HuH-7 (cell line): ENCODE measurements at regions not wholly inside any gene's neighbourhood (a gene's known extent, or its start where the extent isn't known, plus 50 kb on each side); places are given as distances from the start of the nearest gene placed in this dataset.
"Not testable (repeated sequence)": the region's sequence is repeated elsewhere in the genome, so short reads cannot be mapped to it uniquely, and the experiment has no call there.

Experiments
- DNase-seq: peaks from one replicate; pipeline ENCODE4 v3.0.0; 2011; ENCODE audit warnings: low spot score

- DNase-seq: no peak
Measured at GRCh38 chr2:103383541-103383940, 621.7 kb downstream of the TMEM182 start.

- no peak for DNase-seq
Measured at GRCh38 chr2:103386872-103387271, 625.0 kb downstream of the TMEM182 start.

GRCh38 chr2:103387888-103388287 is 626.1 kb downstream of the TMEM182 start:
- no peak for DNase-seq

GRCh38 chr2:103396152-103396551 is 634.3 kb downstream of the TMEM182 start:
- DNase-seq: no peak

- no peak for DNase-seq
Measured at GRCh38 chr2:103401621-103402020, 639.8 kb downstream of the TMEM182 start.

DNA sequence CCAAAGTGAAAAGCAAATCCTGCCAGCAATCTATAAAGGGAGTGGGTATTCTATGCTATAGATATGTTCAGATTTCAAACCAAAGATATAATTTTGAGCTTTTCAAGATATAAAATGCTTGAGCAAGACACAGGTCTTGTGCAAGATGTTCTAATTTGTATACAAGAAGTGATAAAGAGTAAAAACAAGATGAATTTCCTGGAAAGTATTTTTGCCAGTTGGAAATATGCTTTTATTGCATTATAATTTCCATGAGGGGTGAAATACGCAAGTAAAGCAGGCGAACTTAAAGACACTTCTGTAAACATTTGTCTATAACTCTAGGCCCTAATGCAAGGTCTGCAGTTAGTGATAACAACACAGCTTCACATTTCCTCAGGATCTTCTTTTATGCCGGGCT is 640.5 kb downstream of the TMEM182 start:
- DNase-seq: no peak

DNA sequence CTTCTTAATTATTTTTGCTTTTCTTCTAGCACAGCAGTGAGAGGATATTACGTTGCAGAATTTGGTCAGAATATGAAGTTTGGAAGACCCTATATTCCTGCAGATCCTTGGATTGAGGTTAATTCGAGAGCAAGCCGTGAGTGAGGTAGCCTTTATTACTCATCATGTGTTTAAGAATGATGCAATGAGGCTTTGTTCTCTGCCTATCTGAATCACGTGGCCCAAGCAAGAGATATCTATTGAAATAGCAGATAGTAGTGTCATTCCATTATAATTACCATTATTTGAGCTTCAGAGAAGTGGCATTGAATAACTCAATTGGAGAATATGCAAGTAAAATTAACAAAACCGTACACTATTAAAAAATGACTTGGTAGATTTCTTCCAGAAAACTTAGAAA is 641.1 kb downstream of the TMEM182 start:
- no peak for DNase-seq

- not testable (repeated sequence) for DNase-seq
Measured at GRCh38 chr2:103403388-103403787, 641.6 kb downstream of the TMEM182 start.

DNA sequence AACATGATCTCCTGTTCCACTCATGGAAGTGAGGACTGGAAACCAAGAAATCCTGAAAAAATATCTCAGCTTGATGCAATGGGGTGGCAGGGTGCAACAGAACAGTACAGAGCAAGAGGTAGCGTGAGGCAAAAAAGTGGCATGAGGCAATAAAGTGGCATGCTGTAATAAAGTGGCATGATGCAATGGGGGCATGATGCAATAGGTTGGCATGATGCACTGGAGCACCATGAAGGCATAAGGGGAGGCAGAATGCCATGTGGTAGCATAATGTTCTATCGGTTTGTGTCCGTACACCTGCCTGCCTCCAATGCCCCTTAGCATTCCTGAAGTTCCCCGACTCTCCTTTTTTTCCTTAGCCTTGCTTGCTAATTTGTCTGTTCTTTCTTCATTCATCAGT is 648.4 kb downstream of the TMEM182 start:
- DNase-seq: no peak

- no peak for DNase-seq
Measured at GRCh38 chr2:103419506-103419905, 657.7 kb downstream of the TMEM182 start.

DNA sequence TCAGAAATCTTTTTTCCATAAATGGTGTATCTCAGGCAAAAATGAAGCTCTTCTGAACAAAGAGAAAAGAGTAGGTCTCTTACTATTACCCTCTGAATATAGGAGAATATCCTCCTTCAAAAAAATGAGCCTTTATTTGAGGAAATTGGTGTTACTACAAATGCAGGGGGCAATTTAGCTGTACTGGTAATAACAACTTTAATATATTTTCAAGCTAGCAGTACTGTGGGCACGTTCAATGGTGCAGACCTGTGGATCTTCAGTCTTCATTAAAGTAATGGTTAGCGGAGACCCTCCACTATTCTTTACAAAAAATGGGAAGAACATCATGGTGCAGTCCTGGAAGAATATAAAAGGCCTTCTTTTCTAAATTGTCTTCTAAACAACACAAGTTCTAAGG is 661.3 kb downstream of the TMEM182 start:
- DNase-seq: no peak

DNA sequence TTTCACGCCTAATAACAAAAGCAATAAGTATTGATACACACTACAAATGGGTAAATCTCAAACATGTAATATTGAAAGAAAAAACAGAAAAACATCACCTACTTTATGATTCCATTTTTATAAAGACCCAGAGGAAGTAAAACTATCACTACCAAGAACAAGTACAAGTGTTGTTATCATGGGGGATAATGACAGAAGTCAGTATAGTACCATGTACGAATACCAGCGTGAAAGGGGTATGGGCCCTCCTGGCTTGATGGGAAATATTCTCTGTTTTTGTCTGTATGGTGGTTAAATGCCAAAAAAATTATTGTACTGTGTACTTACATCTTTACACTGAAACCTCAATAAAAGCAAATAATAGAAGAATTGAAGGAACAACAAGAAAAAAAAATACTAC is 665.7 kb downstream of the TMEM182 start:
- no peak for DNase-seq

- no peak for DNase-seq
Measured at GRCh38 chr2:103430191-103430590, 668.4 kb downstream of the TMEM182 start.

DNA sequence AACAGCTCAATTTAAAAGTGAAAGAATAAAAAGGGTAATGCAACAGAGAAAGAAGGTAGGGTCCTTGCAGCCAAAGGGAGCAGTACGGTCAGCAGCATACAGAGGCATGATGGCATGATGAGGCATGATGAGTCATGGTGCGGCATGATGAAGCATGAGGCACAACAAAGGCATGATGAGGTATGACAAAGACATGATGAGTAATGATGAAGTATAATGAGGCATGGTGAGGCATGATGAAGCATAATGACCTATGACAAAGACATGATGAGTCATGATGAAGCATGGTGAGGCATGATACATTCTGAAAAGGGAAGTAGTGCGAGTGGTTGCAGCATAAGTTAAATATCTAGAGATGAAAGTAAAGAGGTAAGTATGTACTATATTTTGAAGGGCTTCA is 673.2 kb downstream of the TMEM182 start:
- no peak for DNase-seq

DNA sequence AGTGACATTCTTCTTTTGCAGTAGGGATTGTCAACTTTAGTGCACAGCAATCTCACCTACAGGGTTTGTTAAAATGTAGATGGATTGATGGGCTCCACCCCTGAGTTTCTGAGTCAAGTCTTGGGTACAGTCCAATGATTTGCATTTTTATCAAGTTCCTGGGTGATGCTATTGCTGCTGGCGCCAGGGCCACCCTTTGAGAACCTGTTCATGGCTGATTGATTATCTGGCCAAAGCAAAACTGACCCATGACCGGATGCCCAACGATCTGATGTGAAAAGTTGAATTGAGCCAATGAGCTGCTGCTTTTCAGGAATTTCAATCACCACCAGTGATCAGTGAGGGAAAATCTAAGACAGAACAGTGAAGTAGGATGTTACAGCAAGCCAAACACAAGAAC is 675.3 kb downstream of the TMEM182 start:
- DNase-seq: no peak

GRCh38 chr2:103445347-103445746 is 683.5 kb downstream of the TMEM182 start:
- DNase-seq: no peak

DNA sequence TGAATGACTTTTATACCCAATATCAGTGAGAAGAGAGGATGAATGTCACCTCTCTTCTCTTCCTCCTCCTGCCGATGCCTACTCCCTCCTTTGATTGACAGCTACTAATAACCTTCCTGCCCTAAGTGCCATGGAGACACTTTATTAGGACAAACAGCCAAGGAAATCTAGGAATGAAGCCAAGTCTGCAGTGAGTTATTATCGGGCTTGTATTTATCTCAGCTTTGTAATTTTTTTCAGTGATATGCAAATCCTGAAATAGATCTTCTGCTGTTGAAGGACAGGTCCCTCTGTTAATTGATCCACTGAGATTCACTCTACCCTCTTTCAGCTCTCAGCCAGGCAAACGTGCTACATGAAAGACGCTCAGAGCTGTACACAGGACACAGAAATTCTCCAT is 686.7 kb downstream of the TMEM182 start:
- DNase-seq: no peak

DNA sequence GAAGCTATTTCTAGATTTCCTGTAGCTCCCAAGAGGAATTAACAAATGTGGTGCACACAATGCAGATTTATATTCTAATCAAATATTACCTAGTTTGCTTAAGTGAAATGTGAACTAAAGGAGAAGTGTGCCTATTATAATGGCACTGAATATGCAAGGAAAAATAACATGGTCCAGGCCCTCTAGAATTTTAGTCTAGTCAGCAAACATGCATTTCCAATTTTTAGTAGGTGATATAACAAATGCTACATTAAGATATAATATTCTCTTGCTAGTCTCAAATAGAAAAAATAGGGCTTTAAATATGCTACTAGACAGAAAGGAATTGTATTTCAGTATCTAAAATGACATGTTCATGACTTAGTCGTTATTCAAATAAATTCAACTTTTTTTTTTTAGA is 689.5 kb downstream of the TMEM182 start:
- no peak for DNase-seq

GRCh38 chr2:103459283-103459682 is 697.5 kb downstream of the TMEM182 start:
- no peak for DNase-seq

DNA sequence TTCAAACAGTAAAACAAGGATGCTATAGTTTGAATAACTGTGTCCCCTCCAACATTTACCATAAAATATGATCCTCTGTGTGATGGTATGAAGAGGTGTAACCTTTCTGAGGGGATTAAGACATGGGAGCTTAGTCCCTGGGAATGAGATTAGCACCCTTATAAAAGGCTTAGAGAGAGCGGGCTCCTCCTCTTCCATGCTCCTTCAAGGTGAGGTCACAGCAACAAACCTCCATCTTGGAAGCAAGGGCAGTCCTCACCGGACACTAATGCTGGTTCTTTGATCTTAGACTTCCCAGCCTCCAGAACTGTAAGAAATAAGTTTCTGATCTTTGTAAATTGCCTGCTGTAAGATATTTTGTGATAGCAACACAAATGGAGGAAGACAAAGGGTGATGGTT is 700.3 kb downstream of the TMEM182 start:
- no peak for DNase-seq

- no peak for DNase-seq
Measured at GRCh38 chr2:103462712-103463111, 700.9 kb downstream of the TMEM182 start.

- no peak for DNase-seq
Measured at GRCh38 chr2:103464831-103465230, 703.0 kb downstream of the TMEM182 start.

- DNase-seq: no peak
Measured at GRCh38 chr2:103469800-103470199, 708.0 kb downstream of the TMEM182 start.

DNA sequence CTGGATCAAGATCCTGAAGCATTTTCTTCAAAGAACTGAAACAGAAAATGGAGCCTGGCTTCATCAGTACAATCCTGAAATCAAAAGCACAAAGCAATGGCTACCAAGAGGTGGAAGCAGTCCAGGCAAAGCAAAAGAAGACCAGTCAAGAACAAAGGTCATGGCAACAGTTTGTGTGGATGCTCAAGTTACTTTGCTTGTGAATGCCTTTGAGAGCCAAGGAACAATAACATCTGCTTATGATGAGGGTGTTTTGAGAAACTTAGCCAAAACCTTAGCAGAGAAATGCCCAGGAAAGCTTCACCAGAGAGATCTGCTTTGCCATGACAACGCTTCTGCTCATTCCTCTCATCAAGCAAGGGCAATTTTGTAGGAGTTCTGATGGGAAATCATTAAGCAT is 723.1 kb downstream of the TMEM182 start:
- DNase-seq: no peak

DNA sequence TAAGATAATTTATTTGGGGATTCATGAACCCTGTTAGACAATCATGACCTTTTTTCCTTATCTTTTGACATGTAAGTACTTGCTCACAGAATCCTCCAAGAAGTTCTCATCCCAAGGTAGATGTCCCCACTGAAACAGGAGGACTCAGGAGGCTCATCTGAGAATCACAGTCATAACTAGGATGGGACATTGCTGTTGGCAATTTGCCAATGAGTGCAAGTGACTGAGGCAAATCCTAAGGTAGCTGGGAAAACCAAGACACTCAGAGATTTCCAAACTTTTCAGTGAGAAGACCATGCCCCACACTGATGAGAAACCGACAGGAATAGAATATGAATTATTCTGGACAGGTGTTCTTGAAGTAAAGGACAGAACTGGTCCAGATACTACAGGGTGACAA is 735.0 kb downstream of the TMEM182 start:
- DNase-seq: no peak
